Islet precursor cell (in vitro differentiated cells): ENCODE measurements at regions not wholly inside any gene's neighbourhood (a gene's known extent, or its start where the extent isn't known, plus 50 kb on each side); places are given as distances from the start of the nearest gene placed in this dataset.
"Not testable (repeated sequence)": the region's sequence is repeated elsewhere in the genome, so short reads cannot be mapped to it uniquely, and the experiment has no call there.

ENCODE experiments used
- DNase-seq: peaks from one replicate; pipeline ENCODE4 v3.0.0-alpha.2; 2018

GRCh38 chr1:60886090-60886489, 196.3 kb upstream of the NFIA start:
- DNase-seq, result no peak

- no peak for DNase-seq
These were observed 202.2 kb upstream of the NFIA start for GRCh38 chr1:60880202-60880601.

GRCh38 chr1:60878323-60878722, 204.0 kb upstream of the NFIA start:
- no peak for DNase-seq

GRCh38 chr1:60877376-60877775, 205.0 kb upstream of the NFIA start:
- no peak for DNase-seq

GRCh38 chr1:60876952-60877351, 205.4 kb upstream of the NFIA start:
- no peak for DNase-seq

GRCh38 chr1:60875138-60875537, 207.2 kb upstream of the NFIA start:
- no peak for DNase-seq

GRCh38 chr1:60874718-60875117, 207.6 kb upstream of the NFIA start:
- peak; percentile 85 for DNase-seq

GRCh38 chr1:60873396-60873795, 209.0 kb upstream of the NFIA start:
- DNase-seq, result not testable (repeated sequence)

- DNase-seq, result no peak
These were observed 209.8 kb upstream of the NFIA start for GRCh38 chr1:60872426-60873054.

- no peak for DNase-seq
These were observed 212.0 kb upstream of the NFIA start for GRCh38 chr1:60870269-60870865.

GRCh38 chr1:60868901-60869663, 213.3 kb upstream of the NFIA start:
- DNase-seq, result no peak

- no peak for DNase-seq
These were observed 214.6 kb upstream of the NFIA start for GRCh38 chr1:60867782-60868181.

- DNase-seq, result no peak
These were observed 215.3 kb upstream of the NFIA start for GRCh38 chr1:60866917-60867531.

- no peak for DNase-seq
These were observed 216.0 kb upstream of the NFIA start for GRCh38 chr1:60866226-60866900.

GRCh38 chr1:60865166-60865565, 217.2 kb upstream of the NFIA start:
- DNase-seq, result no peak

- no peak for DNase-seq
These were observed 217.6 kb upstream of the NFIA start for GRCh38 chr1:60864722-60865121.

GRCh38 chr1:60863131-60863530, 219.2 kb upstream of the NFIA start:
- DNase-seq, result no peak

- no peak for DNase-seq
These were observed 220.3 kb upstream of the NFIA start for GRCh38 chr1:60861961-60862567.

- no peak for DNase-seq
These were observed 223.2 kb upstream of the NFIA start for GRCh38 chr1:60859111-60859510.

GRCh38 chr1:60857851-60858250, 224.5 kb upstream of the NFIA start:
- DNase-seq, result no peak

GRCh38 chr1:60850084-60850483, 232.3 kb upstream of the NFIA start:
- no peak for DNase-seq

- DNase-seq, result no peak
These were observed 233.0 kb upstream of the NFIA start for GRCh38 chr1:60849401-60849800.
